H1 (cell line): ENCODE measurements at regions not wholly inside any gene's neighbourhood (a gene's known extent, or its start where the extent isn't known, plus 50 kb on each side); places are given as distances from the start of the nearest gene placed in this dataset.

Experiments
- CTCF ChIA-PET: fragments of 300-600 bp; sonication (Branson Sonifier 250); formaldehyde crosslinking; loops from one replicate; lab custom pipeline; 2021; ENCODE audit not compliant: partially characterized antibody; lab: Charles Lee
- POLR2A ChIA-PET: fragments of 300-600 bp; sonication (Branson Sonifier 250); formaldehyde crosslinking; loops from one replicate; lab custom pipeline; 2021; ENCODE audit warnings: inconsistent platforms; ENCODE audit not compliant: partially characterized antibody; lab: Charles Lee
- DNase-seq, 2 experiments: peaks; one replicate each; pipeline versions ENCODE4 v3.0.0 to v3.0.0-alpha.2; 2010 to 2022; ENCODE audit warnings: low spot score in 2 of 2, low read depth in 1 of 2, mixed read lengths in 1 of 2
- FAIRE-seq: peaks from 2 replicates; lab custom pipeline; 2011; peaks lifted over from hg19 to GRCh38; lab: Jason Lieb, UNC
- H2AFZ ChIP-seq: 2 replicates; pipeline ENCODE4 v1.8.1; 2012; ENCODE audit warnings: low read length, inconsistent platforms
- H2AK5ac ChIP-seq: 2 replicates; pipeline ENCODE4 v1.6.1; 2013; ENCODE audit warnings: low read depth, low read length
- H2BK120ac ChIP-seq: replicated peaks from 2 replicates; pipeline ENCODE3; 2013; ENCODE audit warnings: low read depth, low read length, inconsistent platforms
- H2BK12ac ChIP-seq: 2 replicates; pipeline ENCODE4 v1.6.1; 2013; ENCODE audit warnings: low read depth, low read length
- H2BK15ac ChIP-seq: 2 replicates; pipeline ENCODE4 v1.6.1; 2013; ENCODE audit warnings: low read length
- H2BK20ac ChIP-seq: 2 replicates; pipeline ENCODE4 v1.6.1; 2013; ENCODE audit warnings: low read length
- H2BK5ac ChIP-seq: 2 replicates; pipeline ENCODE4 v1.6.1; 2013; ENCODE audit warnings: low read depth, low read length
- H3K14ac ChIP-seq: 2 replicates; pipeline ENCODE4 v1.6.1; 2013; ENCODE audit warnings: inconsistent platforms; ENCODE audit not compliant: insufficient read length
- H3K18ac ChIP-seq: 2 replicates; pipeline ENCODE4 v1.6.1; 2013; ENCODE audit warnings: low read length; ENCODE audit errors: extremely low read depth
- H3K23ac ChIP-seq: 2 replicates; pipeline ENCODE4 v1.6.1; 2013; ENCODE audit warnings: inconsistent platforms; ENCODE audit not compliant: insufficient read length
- H3K23me2 ChIP-seq: 2 replicates; pipeline ENCODE4 v1.6.1; 2013; ENCODE audit warnings: low read depth, low read length
- H3K27ac ChIP-seq: 2 replicates; pipeline ENCODE4 v1.6.1; 2011; ENCODE audit warnings: low read depth, low read length, inconsistent platforms
- H3K27me3 ChIP-seq, 4 experiments: replicated peaks in 1 of 4; 1 replicate in 1 of 4; 2 replicates in 3 of 4; pipeline versions ENCODE4 v1.6.1 to v1.8.1; 2011 to 2013; ENCODE audit warnings: low read length in 3 of 4, mild to moderate bottlenecking in 3 of 4, inconsistent platforms in 2 of 4, mixed read lengths in 2 of 4, moderate library complexity in 1 of 4; ENCODE audit not compliant: control insufficient read depth in 3 of 4, insufficient read depth in 3 of 4; ENCODE audit errors: extremely low read depth in 1 of 4
- H3K36me3 ChIP-seq, 4 experiments: 2 replicates each; pipeline versions ENCODE4 v1.6.1 to v1.8.1; 2011 to 2013; ENCODE audit warnings: mild to moderate bottlenecking in 4 of 4, low read length in 3 of 4, moderate library complexity in 2 of 4, control low read depth in 1 of 4, inconsistent platforms in 1 of 4; ENCODE audit not compliant: insufficient read depth in 4 of 4, control insufficient read depth in 2 of 4
- H3K4ac ChIP-seq: replicated peaks from 2 replicates; pipeline ENCODE3; 2013; ENCODE audit warnings: low read length, low read depth, mixed read lengths, inconsistent platforms; ENCODE audit not compliant: insufficient read length
- H3K4me1 ChIP-seq, 4 experiments: replicated peaks in 1 of 4; 1 replicate in 1 of 4; 2 replicates in 3 of 4; pipeline versions ENCODE4 v1.6.1 to v1.8.1; 2011 to 2013; ENCODE audit warnings: low read length in 3 of 4, inconsistent platforms in 2 of 4, mixed read lengths in 1 of 4; ENCODE audit not compliant: insufficient read depth in 4 of 4, control insufficient read depth in 3 of 4
- H3K4me2 ChIP-seq, 2 experiments: 2 replicates each; pipeline versions ENCODE4 v1.6.1 to v1.8.1; 2011 to 2013; ENCODE audit warnings: low read depth in 2 of 2, low read length in 2 of 2, control low read depth in 1 of 2, inconsistent platforms in 1 of 2, mild to moderate bottlenecking in 1 of 2; ENCODE audit not compliant: insufficient read depth in 1 of 2
- H3K4me3 ChIP-seq, 4 experiments: fragments of 200-600, 300-600 bp in 1 of 4; sonication (generic), shearing (Covaris generic), sonication (Bioruptor Twin) in 1 of 4; 2 replicates each; pipeline versions ENCODE4 v1.5.1 to v1.8.1; 2011 to 2016; ENCODE audit warnings: low read length in 4 of 4, low read depth in 3 of 4, control low read depth in 2 of 4, inconsistent platforms in 2 of 4, mild to moderate bottlenecking in 2 of 4, mixed read lengths in 1 of 4, moderate library complexity in 1 of 4; ENCODE audit not compliant: insufficient read depth in 2 of 4; ENCODE audit errors: extremely low read depth in 1 of 4
- H3K56ac ChIP-seq: replicated peaks from 2 replicates; pipeline ENCODE3; 2013; ENCODE audit warnings: low read depth, mild to moderate bottlenecking, mixed read lengths, low read length, inconsistent platforms; ENCODE audit not compliant: insufficient read length
- H3K79me1 ChIP-seq: 2 replicates; pipeline ENCODE4 v1.6.1; 2013; ENCODE audit warnings: low read depth, low read length, control low read depth
- H3K79me2 ChIP-seq, 2 experiments: 2 replicates each; pipeline versions ENCODE4 v1.6.1 to v1.8.1; 2012 to 2013; ENCODE audit warnings: low read length in 2 of 2, mild to moderate bottlenecking in 2 of 2, inconsistent platforms in 1 of 2; ENCODE audit not compliant: insufficient read depth in 2 of 2, control insufficient read depth in 1 of 2
- H3K9ac ChIP-seq, 4 experiments: replicated peaks in 1 of 4; 1 replicate in 1 of 4; 2 replicates in 3 of 4; pipeline versions ENCODE4 v1.6.1 to v1.8.1; 2011 to 2013; ENCODE audit warnings: low read depth in 3 of 4, low read length in 3 of 4, control low read depth in 2 of 4, mild to moderate bottlenecking in 2 of 4, moderate library complexity in 2 of 4, inconsistent platforms in 1 of 4; ENCODE audit errors: extremely low read depth in 1 of 4
- H3K9me3 ChIP-seq, 2 experiments: 2 replicates each; pipeline versions ENCODE4 v1.6.1 to v1.8.1; 2012 to 2013; ENCODE audit warnings: mild to moderate bottlenecking in 2 of 2, moderate library complexity in 2 of 2, control low read depth in 1 of 2, inconsistent platforms in 1 of 2, low read depth in 1 of 2, low read length in 1 of 2, mixed read lengths in 1 of 2; ENCODE audit not compliant: insufficient read depth in 2 of 2
- H4K20me1 ChIP-seq, 2 experiments: replicated peaks in 1 of 2; 2 replicates each; pipeline versions ENCODE3 to v1.8.1; 2011 to 2013; ENCODE audit warnings: inconsistent platforms in 2 of 2, low read length in 2 of 2, mild to moderate bottlenecking in 1 of 2; ENCODE audit not compliant: insufficient read depth in 2 of 2, control insufficient read depth in 1 of 2
- H4K5ac ChIP-seq: 2 replicates; pipeline ENCODE4 v1.6.1; 2013; ENCODE audit warnings: low read length, low read depth, mixed read lengths, inconsistent platforms; ENCODE audit not compliant: insufficient read length
- H4K8ac ChIP-seq: 2 replicates; pipeline ENCODE4 v1.8.0; 2013; ENCODE audit warnings: mild to moderate bottlenecking, moderate library complexity, low read length, inconsistent platforms; ENCODE audit not compliant: insufficient read depth; ENCODE audit errors: extremely low read depth
- H4K91ac ChIP-seq: replicated peaks from 2 replicates; pipeline ENCODE3; 2013; ENCODE audit warnings: low read length, mixed read lengths, inconsistent platforms; ENCODE audit not compliant: insufficient read length
- ATF2 ChIP-seq: IDR thresholded peaks from 2 replicates; pipeline ENCODE4 v1.6.1; 2012; ENCODE audit warnings: low read length, inconsistent platforms
- CHD1 ChIP-seq: IDR thresholded peaks from 2 replicates; pipeline ENCODE4 v1.6.1; 2012; ENCODE audit warnings: low read depth, low read length, improper control_type of control experiment
- GABPA ChIP-seq: IDR thresholded peaks from 2 replicates; pipeline ENCODE4 v1.6.1; 2011; ENCODE audit warnings: mild to moderate bottlenecking, low read length, moderate library complexity, borderline replicate concordance; ENCODE audit not compliant: insufficient read depth
- RAD21 ChIP-seq, 2 experiments: IDR thresholded peaks in 1 of 2; conservative IDR thresholded peaks in 1 of 2; 2 replicates each; pipeline ENCODE4 v1.6.1; 2011; ENCODE audit warnings: low read depth in 2 of 2, low read length in 2 of 2, improper control_type of control experiment in 1 of 2, inconsistent platforms in 1 of 2, mild to moderate bottlenecking in 1 of 2, moderate library complexity in 1 of 2
- RBBP5 ChIP-seq: IDR thresholded peaks from 2 replicates; pipeline ENCODE4 v1.7.1; 2012; ENCODE audit warnings: low read depth, mild to moderate bottlenecking, inconsistent platforms, low read length, moderate library complexity, borderline replicate concordance
- RNF2 ChIP-seq: fragments of 200-900, 300-1000 bp; sonication (generic); IDR thresholded peaks from 2 replicates; pipeline ENCODE4 v1.7.1; 2016; ENCODE audit warnings: borderline replicate concordance, low read depth, mild to moderate bottlenecking, antibody characterized with exemption, low read length; ENCODE audit not compliant: poor library complexity, severe bottlenecking; ENCODE audit errors: missing control alignments
- SIN3A ChIP-seq, 2 experiments: IDR thresholded peaks in 1 of 2; conservative IDR thresholded peaks in 1 of 2; 2 replicates each; pipeline ENCODE4 v1.6.1; 2011 to 2012; ENCODE audit warnings: low read length in 2 of 2, improper control_type of control experiment in 1 of 2, low read depth in 1 of 2, mild to moderate bottlenecking in 1 of 2
- SIRT6 ChIP-seq: IDR thresholded peaks from one replicate; pipeline ENCODE4 v1.7.1; 2012; ENCODE audit warnings: low read length, inconsistent platforms
- TAF7 ChIP-seq: optimal IDR thresholded peaks from 2 replicates; pipeline ENCODE3; 2011; ENCODE audit warnings: low read depth, mild to moderate bottlenecking, inconsistent platforms, low read length, moderate library complexity, borderline replicate concordance
- TCF12 ChIP-seq: IDR thresholded peaks from 2 replicates; pipeline ENCODE4 v1.6.1; 2011; ENCODE audit warnings: low read depth, mild to moderate bottlenecking, low read length
- WGBS, 2 experiments: shearing (Covaris generic) in 1 of 2; methylation state at CpG; one replicate each; pipeline versions ENCODE4 v1.1.6 to v1.1.7; 2013 to 2015; ENCODE audit warnings: low lambda C conversion rate in 2 of 2, mixed read lengths in 2 of 2, inconsistent platforms in 1 of 2, low coverage in 1 of 2, missing lambda C conversion rate in 1 of 2; ENCODE audit not compliant: insufficient replicate concordance in 2 of 2, insufficient coverage in 1 of 2, insufficient read length in 1 of 2; ENCODE audit errors: extremely low coverage in 1 of 2, missing lambda C conversion rate in 1 of 2; 5-methylcytosine and 5-hydroxymethylcytosine counted together

GRCh38 chr9:135245482-135246247 is 158.2 kb downstream of the OLFM1 start:
- H3K27ac ChIP-seq = no peak overlapping the region
- WGBS, 2 experiments = 85% methylated on average over 22 of the region's 22 CpGs; no CpG with 5 or more reads in 1 of the 2 experiments
- H2BK120ac ChIP-seq = no peak overlapping the region
- H3K23me2 ChIP-seq = no peaks in the 10 kb centered on the region
- no peak overlapping the region for H3K4me2 ChIP-seq
- no peak overlapping the region for H2AFZ ChIP-seq
- H4K91ac ChIP-seq = no peak overlapping the region
- no peaks in the 10 kb centered on the region for H3K36me3 ChIP-seq
- no peaks in the 10 kb centered on the region for H3K79me1 ChIP-seq
- H2AK5ac ChIP-seq = no peak overlapping the region
- no peak overlapping the region for H3K14ac ChIP-seq
- no peak overlapping the region for H2BK5ac ChIP-seq
- H2BK12ac ChIP-seq = no peak overlapping the region
- FAIRE-seq (no peak), DNase-seq (no peak)
- H3K4me3 ChIP-seq = no peak overlapping the region
- ChIA-PET CTCF (interaction anchor here (0.8 to 1.9 kb wide), 6 partner anchors 8 to 167 kb away, joined by 3 to 5 read pairs (median 3); no protein-coding TSS in a partner anchor), POLR2A (interaction anchor here (0.6 kb wide), 1 partner anchor 1826 kb away, joined by 3 read pairs; no protein-coding TSS in a partner anchor)
- H4K8ac ChIP-seq = no peak overlapping the region
- no peaks in the 10 kb centered on the region for H4K20me1 ChIP-seq
- H3K9me3 ChIP-seq = no peaks in the 10 kb centered on the region
- no peaks in the 10 kb centered on the region for H3K27me3 ChIP-seq
- no peak overlapping the region for H4K5ac ChIP-seq
- no peak overlapping the region for H3K23ac ChIP-seq
- H3K9ac ChIP-seq = no peak overlapping the region
- peaks cover 0 to under 1% (median 0%) of the 10 kb centered on the region in 4 experiments; a peak in 3 of 7 replicates for H3K4me1 ChIP-seq
- no peak overlapping the region for H3K56ac ChIP-seq
- H2BK15ac ChIP-seq = no peak overlapping the region
- H3K79me2 ChIP-seq = no peaks in the 10 kb centered on the region
- no peak overlapping the region for H2BK20ac ChIP-seq
- no peak overlapping the region for H3K18ac ChIP-seq
- H3K4ac ChIP-seq = no peak overlapping the region
- TF ChIP-seq TAF7 (no peak), TCF12 (no peak), SIRT6 (no peak), RBBP5 (no peak), GABPA (no peak), RAD21 (IDR thresholded peaks at IDR 0.05 in 1 of 2, conservative IDR thresholded peaks at IDR 0.05 in 1 of 2; ENCODE audit: low read depth in 2 of 2, low read length in 2 of 2) (no peak), SIN3A (conservative IDR thresholded peaks at IDR 0.05 in 1 of 2, IDR thresholded peaks at IDR 0.05 in 1 of 2; ENCODE audit: low read depth in 1 of 2, low read length in 2 of 2) (no peak), RNF2 (no peak), ATF2 (no peak), CHD1 (no peak)
